HG02610 (cell line): ENCODE measurements at regions not wholly inside any gene's neighbourhood (a gene's known extent, or its start where the extent isn't known, plus 50 kb on each side); places are given as distances from the start of the nearest gene placed in this dataset.
"Not testable (repeated sequence)": the region's sequence is repeated elsewhere in the genome, so short reads cannot be mapped to it uniquely, and the experiment has no call there.

Experiments used
- ATAC-seq: cut with Tn5 transposase; IDR thresholded peaks from one replicate; pipeline ENCODE4 v1.9.1; 2021; ENCODE audit warnings: mild to moderate bottlenecking, moderate library complexity; ENCODE audit not compliant: unreplicated experiment

DNA sequence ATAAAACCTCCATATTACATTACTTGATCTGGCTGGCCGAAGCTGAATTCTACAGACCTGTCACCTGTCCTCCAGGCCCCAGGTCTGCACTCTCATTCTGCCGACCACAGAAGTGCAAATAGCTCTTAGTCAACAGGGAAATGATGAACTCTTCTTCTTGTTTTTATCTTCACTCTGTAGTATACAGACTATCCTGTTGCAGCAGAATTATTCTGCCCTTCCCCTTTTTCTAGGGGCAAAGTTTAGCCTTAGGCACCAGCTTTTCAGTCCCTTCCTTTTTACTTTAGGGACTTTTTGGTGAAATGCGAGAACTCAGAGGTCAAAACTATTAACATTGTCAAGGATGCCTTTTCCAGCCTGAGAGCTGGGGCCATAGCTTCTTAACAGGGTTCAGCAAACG lies 229.6 kb upstream of the EGLN3 start:
- ATAC-seq: no peak

GRCh38 chr14:34179727-34180126 lies 228.9 kb upstream of the EGLN3 start:
- no peak for ATAC-seq

GRCh38 chr14:34177466-34177865 lies 226.6 kb upstream of the EGLN3 start:
- ATAC-seq: no peak

- ATAC-seq: peak; percentile 50
These were observed 224.7 kb upstream of the EGLN3 start for GRCh38 chr14:34175574-34175973.

GRCh38 chr14:34174973-34175372 lies 224.1 kb upstream of the EGLN3 start:
- ATAC-seq: no peak

DNA sequence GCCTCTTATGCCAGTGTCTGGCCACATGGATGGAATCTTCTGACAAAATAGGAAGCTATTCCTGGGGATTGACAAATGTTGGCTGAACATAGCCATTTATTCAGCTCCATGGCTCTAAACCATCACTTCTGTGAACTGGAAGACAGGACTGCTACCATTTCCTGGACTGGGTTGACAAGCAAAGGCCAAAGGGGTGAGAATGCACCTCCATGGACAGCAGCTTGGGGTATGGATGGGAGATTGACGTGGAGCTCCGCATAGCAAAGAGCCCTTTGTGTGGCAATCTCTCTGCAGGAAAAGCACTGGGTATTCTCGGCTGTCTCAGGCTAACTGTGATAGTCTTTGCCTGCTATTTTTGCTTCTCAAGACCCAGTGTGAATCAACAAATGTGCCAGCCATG lies 223.0 kb upstream of the EGLN3 start:
- ATAC-seq: no peak

- ATAC-seq: no peak
These were observed 221.9 kb upstream of the EGLN3 start for GRCh38 chr14:34172550-34173368.

GRCh38 chr14:34172173-34172451 lies 221.2 kb upstream of the EGLN3 start:
- no peak for ATAC-seq

DNA sequence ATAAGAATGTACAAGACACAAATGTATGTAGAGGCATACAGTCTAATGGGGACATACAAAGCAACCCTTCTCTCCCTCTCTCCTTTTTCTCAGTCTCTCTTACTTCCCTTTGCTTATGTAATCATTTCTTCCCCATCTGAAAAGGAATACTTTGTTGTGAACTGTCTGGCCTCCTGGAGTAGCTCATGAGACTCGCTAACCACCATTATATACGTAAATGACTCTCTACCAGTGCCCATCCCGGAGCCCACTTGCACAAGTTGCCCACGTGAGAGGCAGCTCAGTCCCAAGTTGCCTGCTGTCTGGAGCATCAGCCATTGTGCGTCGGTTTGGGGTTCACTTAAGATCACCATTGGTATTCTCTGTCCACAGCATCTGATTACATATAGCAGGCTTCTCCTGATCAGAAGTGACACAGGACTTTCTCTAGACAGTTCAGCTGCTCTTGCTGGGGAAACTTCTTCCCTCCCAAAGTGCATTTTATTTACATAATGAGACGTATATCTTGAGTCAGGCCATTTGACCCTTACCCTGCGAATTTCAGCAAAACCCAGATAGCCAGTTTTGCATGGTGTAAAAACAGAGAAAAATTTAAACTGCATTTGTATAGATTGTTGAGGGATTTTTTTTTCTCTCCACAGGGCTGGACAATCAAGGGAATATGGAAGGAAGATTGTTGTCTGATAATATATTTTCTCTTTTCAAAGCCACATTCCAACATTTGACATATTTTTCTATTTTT lies 220.7 kb upstream of the EGLN3 start:
- ATAC-seq: no peak

DNA sequence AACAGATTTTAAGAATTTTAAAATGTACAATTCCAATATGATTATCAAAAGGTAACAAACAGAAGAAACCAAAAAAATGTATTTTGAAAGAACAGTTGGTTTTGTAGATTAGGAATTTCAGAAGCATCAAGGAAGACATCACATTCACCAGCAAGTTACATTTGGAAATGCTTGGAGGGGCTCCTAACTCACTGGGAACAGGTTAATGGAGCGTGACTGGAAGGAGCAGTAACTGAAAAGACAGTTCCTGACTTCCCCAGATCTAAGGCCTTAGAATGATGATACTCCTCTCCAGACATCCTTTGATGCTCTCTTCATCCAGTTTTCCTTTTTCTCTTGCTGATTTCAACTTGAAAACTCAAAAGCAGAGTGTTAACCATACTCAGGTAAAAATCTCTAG lies 220.0 kb upstream of the EGLN3 start:
- no peak for ATAC-seq

DNA sequence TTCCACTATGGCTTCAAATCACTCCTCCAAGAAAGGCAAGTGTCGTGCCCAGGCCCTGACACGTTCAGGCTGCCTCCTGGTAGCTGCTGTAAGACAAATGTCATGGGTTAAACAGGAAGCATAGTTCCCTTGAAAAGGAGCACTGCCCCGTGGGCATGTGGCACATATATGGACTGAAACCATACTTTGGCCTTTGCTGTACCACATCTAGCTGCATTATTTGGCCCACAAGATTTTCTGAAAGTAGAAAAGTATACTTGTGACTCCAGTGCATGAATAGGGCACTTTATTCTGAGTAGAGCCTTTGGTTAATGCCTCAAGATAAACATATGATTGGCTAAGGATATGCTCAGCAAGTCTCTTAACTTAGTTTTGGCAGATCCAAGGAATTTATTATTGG lies 218.7 kb upstream of the EGLN3 start:
- no peak for ATAC-seq

GRCh38 chr14:34168656-34169055 lies 217.8 kb upstream of the EGLN3 start:
- no peak for ATAC-seq

- no peak for ATAC-seq
These were observed 215.0 kb upstream of the EGLN3 start for GRCh38 chr14:34165847-34166350.

GRCh38 chr14:34164162-34164864 lies 213.4 kb upstream of the EGLN3 start:
- ATAC-seq: no peak

DNA sequence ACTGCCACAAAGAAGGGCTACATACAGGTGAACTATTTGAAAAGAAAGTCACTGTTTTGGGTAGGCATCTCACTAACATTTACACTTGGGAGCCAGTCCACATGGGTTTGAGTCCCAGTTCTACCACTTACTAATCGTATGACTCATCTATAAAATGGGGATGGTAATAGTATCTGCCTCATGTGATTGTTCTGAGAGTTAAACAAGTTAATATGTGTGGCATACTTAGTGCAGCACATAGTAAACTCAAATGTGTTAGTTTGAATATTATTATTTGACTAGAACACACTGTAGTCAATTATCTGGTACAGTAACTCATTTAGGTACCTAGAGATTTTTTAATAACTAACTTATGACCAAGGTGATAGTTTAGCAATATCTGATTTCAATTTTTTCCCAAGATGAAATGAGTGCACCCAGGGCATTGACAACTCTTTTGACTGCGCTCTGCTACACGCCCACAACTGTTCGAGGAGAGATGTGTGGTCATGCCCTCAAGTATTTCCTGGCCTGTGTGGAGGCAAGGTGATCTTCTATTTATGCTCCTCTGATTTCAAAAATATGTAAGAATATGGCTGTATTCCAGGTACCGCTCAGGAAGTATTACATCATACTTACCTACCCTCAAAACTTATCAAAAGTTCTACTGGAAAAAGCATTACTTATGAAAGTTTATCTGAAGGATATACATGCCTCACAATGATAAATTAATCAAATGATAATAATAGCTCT lies 210.6 kb upstream of the EGLN3 start:
- ATAC-seq: no peak

GRCh38 chr14:34160619-34161018 lies 209.7 kb upstream of the EGLN3 start:
- no peak for ATAC-seq

GRCh38 chr14:34157651-34158050 lies 206.8 kb upstream of the EGLN3 start:
- no peak for ATAC-seq

DNA sequence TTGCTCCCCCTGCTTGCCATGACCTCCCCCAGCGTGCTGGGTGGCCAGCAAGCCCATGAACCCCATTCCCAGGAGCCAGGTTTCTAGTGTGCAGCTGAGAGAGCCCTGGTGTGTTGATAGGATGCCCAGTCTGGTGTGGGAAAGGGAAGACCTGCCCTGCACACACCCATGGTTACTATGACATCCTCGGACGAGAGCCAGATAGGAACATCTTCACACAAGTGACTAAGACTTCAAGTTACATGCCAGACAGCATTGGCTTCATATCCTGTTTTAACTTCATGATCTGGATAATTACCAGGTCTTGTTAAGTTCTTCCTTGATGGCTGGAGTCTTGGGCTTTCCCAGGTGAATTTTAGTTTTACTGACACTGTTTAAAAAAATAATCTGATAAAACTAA lies 196.6 kb upstream of the EGLN3 start:
- ATAC-seq: no peak

GRCh38 chr14:34140127-34140526 lies 189.3 kb upstream of the EGLN3 start:
- not testable (repeated sequence) for ATAC-seq

DNA sequence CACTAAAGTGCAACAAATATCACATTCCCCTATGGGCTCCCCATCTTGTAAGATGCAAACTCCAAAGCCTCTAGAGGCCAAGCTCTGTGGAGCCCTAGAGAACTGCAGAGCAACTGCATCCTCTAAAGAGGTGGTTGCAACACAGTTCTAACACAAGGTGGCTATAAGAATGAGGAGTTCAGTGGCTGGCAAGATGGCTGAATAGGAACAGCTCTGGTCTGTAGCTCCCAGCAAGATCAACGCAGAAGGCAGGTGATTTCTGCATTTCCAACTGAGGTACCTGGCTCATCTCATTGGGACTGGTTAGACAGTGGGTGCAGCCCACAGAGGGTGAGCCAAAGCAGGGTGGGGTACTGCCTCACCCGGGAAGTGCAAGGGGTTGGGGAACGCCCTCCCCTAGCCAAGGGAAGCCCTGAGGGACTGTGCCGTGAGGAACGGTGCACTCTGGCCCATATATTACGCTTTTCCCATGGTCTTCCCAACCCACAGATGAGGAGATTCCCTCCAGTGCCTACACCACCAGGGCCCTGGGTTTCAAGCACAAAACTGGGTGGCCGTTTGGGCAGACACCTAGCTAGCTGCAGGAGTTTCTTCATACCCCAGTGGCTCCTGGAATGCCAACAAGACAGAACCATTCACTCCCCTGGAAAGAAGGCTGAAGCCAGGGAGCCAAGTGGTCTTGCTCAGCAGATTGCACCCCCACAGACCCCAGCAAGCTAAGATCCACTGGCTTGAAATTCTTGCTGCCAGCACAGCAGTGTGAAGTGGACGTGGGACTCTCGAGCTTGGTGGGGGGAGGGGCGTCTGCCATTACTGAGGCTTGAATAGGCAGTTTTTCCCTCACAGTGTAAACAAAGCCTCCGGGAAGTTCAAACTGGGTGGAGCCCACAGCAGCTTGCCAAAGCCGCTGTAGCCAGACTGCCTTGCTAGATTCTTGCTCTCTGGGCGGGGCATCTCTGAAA lies 188.6 kb upstream of the EGLN3 start:
- ATAC-seq: not testable (repeated sequence)
